ENCODE measurements at regions not wholly inside any gene's neighbourhood (a gene's known extent, or its start where the extent isn't known, plus 50 kb on each side); places are given as distances from the start of the nearest gene placed in this dataset.

DNA sequence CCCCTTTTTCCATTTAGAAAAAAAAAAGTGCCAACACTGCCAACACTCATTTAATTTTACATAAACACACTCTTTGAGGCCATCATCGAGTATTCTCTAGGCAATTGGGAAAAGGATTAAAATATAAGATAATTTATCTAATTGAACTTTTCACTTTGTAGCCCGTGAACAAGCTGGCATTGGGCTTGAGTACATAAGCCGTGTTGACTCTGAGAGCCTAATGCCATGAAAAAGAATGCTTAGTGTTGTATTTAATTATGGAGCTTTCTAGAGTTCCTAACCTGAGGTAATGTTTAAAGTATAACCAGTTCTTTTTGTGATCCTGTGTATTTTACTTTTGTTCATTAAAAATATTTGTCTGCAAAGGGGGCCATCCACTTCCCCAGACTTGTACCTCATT lies 193.8 kb downstream of the LYPLAL1 start:
- Histone ChIP-seq H3K27me3 (ENCODE audit: control insufficient read depth in 1 of 2, insufficient read depth in 2 of 2, low read length in 2 of 2) (no peaks in the 10 kb centered on the region), H3K4me1 (ENCODE audit: insufficient read depth, low read length) (no peaks in the 10 kb centered on the region), H3K4me3 (ENCODE audit: low read depth in 1 of 2, low read length in 2 of 2) (no peak overlapping the region), H3K36me3 (ENCODE audit: insufficient read depth, low read length) (no peaks in the 10 kb centered on the region), H3K9ac (ENCODE audit: low read length) (no peak overlapping the region), H3K9me3 (ENCODE audit: low read length) (no peaks in the 10 kb centered on the region), H3K27ac (ENCODE audit: low read depth, low read length) (no peak overlapping the region)

DNA sequence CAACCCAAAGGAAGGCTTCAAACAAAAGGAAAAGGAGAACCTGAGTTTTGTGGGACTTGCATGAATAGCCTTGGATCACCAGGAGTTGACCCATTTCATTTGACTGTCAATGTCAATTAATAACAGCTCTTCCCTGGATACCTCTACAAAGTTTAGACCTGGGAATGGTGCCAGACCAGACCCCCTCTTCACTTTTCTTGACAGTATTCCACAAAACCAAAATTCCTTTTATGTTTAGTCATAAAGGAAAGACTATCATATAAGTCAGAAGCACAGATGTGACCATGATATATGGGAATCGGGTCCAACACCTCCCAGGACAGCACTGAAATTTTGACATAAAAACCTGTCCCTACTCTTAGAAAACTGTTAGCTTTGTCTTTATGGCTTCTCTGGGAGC lies 191.8 kb downstream of the LYPLAL1 start:
- Histone ChIP-seq H3K9ac (ENCODE audit: low read length) (no peak overlapping the region), H3K4me3 (ENCODE audit: low read depth in 1 of 2, low read length in 2 of 2) (no peak overlapping the region), H3K4me1 (ENCODE audit: insufficient read depth, low read length) (no peaks in the 10 kb centered on the region), H3K9me3 (ENCODE audit: low read length) (no peaks in the 10 kb centered on the region), H3K36me3 (ENCODE audit: insufficient read depth, low read length) (no peaks in the 10 kb centered on the region), H3K27ac (ENCODE audit: low read depth, low read length) (no peak overlapping the region), H3K27me3 (ENCODE audit: control insufficient read depth in 1 of 2, insufficient read depth in 2 of 2, low read length in 2 of 2) (no peaks in the 10 kb centered on the region)

DNA sequence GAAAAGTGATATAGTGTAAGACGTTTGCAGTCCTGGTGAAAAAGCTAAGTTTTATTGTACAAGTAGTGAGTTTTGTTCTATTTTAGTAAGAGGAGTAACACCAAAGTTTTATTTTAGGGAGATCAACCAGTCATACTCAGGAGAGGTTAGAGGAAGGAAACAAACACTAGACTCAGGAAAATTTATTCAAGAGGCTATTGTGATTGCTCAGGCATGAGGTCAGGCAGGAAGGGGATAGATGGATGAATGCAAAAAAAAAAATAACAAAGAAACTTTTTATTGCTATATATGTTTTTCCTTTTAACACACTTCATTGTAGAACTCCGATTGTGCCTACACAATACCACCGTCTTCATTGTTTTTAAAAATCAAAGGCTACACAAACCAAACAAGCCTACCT lies 189.0 kb downstream of the LYPLAL1 start:
- Histone ChIP-seq H3K9ac (ENCODE audit: low read length) (no peak overlapping the region), H3K4me1 (ENCODE audit: insufficient read depth, low read length) (no peaks in the 10 kb centered on the region), H3K36me3 (ENCODE audit: insufficient read depth, low read length) (no peaks in the 10 kb centered on the region), H3K27me3 (ENCODE audit: control insufficient read depth in 1 of 2, insufficient read depth in 2 of 2, low read length in 2 of 2) (no peaks in the 10 kb centered on the region), H3K9me3 (ENCODE audit: low read length) (no peaks in the 10 kb centered on the region), H3K4me3 (ENCODE audit: low read depth in 1 of 2, low read length in 2 of 2) (no peak overlapping the region), H3K27ac (ENCODE audit: low read depth, low read length) (no peak overlapping the region)

DNA sequence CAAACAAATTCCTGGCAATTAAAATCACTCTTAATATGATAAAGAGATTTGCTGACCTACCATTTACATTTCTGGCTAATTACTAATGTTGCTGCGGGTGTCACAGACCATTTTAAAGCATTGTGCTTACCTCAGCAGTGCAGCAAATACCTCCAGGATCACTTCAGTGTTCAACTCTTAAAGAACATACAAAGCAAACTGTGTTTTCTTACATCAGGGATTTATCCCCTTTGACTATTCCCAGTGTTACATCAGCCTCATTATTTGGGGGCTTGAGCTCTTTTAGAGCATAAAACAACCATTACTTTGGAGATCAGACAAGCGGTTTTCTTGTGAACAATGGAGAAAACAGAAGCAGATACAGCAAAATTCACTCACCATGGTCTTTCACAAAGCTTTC lies 185.4 kb downstream of the LYPLAL1 start:
- no peak overlapping the region for H3K27ac ChIP-seq (ENCODE audit: low read depth, low read length)
- no peak overlapping the region for H3K4me3 ChIP-seq (ENCODE audit: low read depth in 1 of 2, low read length in 2 of 2)
- H3K36me3 ChIP-seq (ENCODE audit: insufficient read depth, low read length): no peaks in the 10 kb centered on the region
- H3K9ac ChIP-seq (ENCODE audit: low read length): no peak overlapping the region
- H3K9me3 ChIP-seq (ENCODE audit: low read length): no peaks in the 10 kb centered on the region
- H3K27me3 ChIP-seq (ENCODE audit: control insufficient read depth in 1 of 2, insufficient read depth in 2 of 2, low read length in 2 of 2): no peaks in the 10 kb centered on the region
- no peaks in the 10 kb centered on the region for H3K4me1 ChIP-seq (ENCODE audit: insufficient read depth, low read length)

DNA sequence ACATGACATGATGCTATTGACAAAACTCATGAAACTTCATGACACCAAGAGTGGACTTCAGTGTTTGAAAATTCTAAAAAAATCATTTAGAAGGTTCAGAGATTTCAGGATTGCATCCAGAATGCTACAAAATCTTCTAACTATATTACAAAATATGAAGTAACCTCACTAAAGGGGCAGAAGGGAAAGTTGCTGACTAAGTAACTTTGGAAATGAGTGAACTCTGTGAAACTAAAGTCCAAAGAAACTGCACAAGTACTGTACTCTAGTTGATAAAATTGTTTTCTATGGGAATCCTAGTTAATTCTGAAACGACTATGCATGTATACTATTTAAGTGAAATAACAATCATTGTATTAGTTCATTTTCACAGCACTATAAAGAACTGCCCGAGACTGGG lies 184.4 kb downstream of the LYPLAL1 start:
- no peaks in the 10 kb centered on the region for H3K27me3 ChIP-seq (ENCODE audit: control insufficient read depth in 1 of 2, insufficient read depth in 2 of 2, low read length in 2 of 2)

DNA sequence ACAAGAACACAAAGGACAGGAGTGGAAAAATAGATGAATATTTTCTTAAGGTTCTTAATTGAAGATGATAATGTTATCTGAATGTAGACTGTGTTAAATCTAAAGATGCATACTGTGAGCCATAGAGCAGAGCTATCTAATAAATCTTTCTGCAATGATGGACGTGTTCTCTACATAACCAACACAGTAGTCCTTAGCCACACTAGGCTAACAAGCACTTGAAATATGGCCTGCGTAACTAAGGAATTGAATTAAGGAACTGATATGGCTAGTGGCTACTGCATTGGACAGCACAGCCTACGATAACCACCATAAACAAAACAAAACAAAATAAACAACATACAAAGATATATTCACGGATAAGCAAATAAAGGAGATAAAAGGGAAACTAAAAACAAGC lies 181.3 kb downstream of the LYPLAL1 start:
- Histone ChIP-seq H3K27ac (ENCODE audit: low read depth, low read length) (no peak overlapping the region), H3K27me3 (ENCODE audit: control insufficient read depth in 1 of 2, insufficient read depth in 2 of 2, low read length in 2 of 2) (no peaks in the 10 kb centered on the region), H3K36me3 (ENCODE audit: insufficient read depth, low read length) (no peaks in the 10 kb centered on the region), H3K9me3 (ENCODE audit: low read length) (no peaks in the 10 kb centered on the region), H3K9ac (ENCODE audit: low read length) (no peak overlapping the region), H3K4me3 (ENCODE audit: low read depth in 1 of 2, low read length in 2 of 2) (no peak overlapping the region), H3K4me1 (ENCODE audit: insufficient read depth, low read length) (no peaks in the 10 kb centered on the region)

More for the DNA sequence above, 184.4 kb downstream of the LYPLAL1 start:
- Histone ChIP-seq H3K4me1 (ENCODE audit: insufficient read depth, low read length) (no peaks in the 10 kb centered on the region), H3K27ac (ENCODE audit: low read depth, low read length) (no peak overlapping the region), H3K4me3 (ENCODE audit: low read depth in 1 of 2, low read length in 2 of 2) (no peak overlapping the region), H3K9me3 (ENCODE audit: low read length) (no peaks in the 10 kb centered on the region), H3K36me3 (ENCODE audit: insufficient read depth, low read length) (no peaks in the 10 kb centered on the region), H3K9ac (ENCODE audit: low read length) (no peak overlapping the region)

DNA sequence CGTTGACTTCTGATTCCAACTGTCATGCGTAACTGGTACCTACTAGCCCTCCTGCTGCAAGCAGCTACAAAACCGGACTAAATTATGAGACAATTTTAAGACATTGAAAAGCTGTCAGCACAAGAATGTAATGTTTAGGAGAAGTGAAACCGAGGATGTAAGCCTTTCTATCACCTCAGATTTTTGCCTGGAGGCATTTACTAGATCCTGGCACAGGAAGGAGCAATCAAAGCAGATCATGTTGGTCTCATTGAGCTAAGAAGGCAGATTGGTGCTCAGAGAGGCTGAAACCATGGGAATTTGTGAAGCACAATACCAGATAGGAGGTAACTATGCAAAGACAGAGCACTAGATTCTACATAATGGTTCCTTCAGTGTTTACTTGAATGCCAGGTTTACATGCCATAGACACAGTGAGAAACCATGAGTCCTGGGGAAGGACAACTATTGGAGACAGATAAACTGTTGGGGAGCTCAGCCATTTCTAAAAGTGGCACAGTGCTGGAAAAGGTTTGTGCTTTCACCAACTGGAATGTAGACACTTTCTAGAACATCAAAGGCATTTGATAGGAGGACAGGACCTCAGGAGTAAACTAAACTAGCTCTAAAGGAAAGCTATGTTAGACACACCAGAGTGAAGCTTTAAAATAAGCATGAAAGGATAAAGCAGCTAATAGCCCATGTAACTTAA lies 179.4 kb downstream of the LYPLAL1 start:
- Histone ChIP-seq H3K4me3 (ENCODE audit: low read depth in 1 of 2, low read length in 2 of 2) (no peak overlapping the region), H3K36me3 (ENCODE audit: insufficient read depth, low read length) (no peaks in the 10 kb centered on the region), H3K4me1 (ENCODE audit: insufficient read depth, low read length) (peaks cover 5% of the 10 kb centered on the region), H3K9ac (ENCODE audit: low read length) (no peak overlapping the region), H3K27me3 (ENCODE audit: control insufficient read depth in 1 of 2, insufficient read depth in 2 of 2, low read length in 2 of 2) (no peaks in the 10 kb centered on the region), H3K27ac (ENCODE audit: low read depth, low read length) (no peak overlapping the region), H3K9me3 (ENCODE audit: low read length) (no peaks in the 10 kb centered on the region)

DNA sequence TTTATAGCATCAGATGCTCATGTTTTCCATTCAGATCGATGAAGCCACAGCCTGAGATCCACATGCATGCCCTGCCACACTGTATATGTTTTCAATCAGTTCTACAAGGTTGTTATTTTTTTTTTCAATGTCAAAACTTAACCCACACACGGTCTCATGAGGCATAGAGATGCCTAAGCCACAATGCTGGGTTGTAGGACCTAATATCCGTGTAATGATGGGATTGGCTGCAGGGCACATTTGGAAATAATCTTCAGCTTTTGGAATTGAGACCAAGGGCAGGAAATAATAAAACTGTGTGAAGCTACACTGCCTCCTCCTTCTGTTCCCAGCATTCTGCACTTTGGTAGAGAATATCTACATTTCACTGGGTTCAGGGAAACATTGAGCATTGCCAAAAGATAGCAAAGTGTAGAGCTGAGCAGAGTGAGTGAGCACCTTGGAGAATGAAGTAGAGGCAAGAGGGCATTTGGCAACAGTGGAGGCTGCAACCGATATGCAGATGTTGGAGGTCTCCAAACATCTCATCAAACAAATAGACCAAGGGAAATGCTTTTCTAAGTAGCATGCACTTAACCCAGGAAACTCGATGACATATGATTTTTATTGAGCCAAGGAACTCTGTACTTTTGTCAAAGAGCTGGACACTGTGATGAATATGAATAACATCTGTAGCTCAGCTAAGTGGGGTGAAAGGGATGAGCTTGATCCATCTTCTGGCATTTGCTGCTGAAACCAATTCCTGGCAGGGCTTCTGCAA lies 176.7 kb downstream of the LYPLAL1 start:
- Histone ChIP-seq H3K27ac (ENCODE audit: low read depth, low read length) (no peak overlapping the region), H3K9ac (ENCODE audit: low read length) (no peak overlapping the region), H3K27me3 (ENCODE audit: control insufficient read depth in 1 of 2, insufficient read depth in 2 of 2, low read length in 2 of 2) (no peaks in the 10 kb centered on the region), H3K36me3 (ENCODE audit: insufficient read depth, low read length) (no peaks in the 10 kb centered on the region), H3K4me1 (ENCODE audit: insufficient read depth, low read length) (peaks cover 5% of the 10 kb centered on the region), H3K4me3 (ENCODE audit: low read depth in 1 of 2, low read length in 2 of 2) (no peak overlapping the region), H3K9me3 (ENCODE audit: low read length) (no peaks in the 10 kb centered on the region)

DNA sequence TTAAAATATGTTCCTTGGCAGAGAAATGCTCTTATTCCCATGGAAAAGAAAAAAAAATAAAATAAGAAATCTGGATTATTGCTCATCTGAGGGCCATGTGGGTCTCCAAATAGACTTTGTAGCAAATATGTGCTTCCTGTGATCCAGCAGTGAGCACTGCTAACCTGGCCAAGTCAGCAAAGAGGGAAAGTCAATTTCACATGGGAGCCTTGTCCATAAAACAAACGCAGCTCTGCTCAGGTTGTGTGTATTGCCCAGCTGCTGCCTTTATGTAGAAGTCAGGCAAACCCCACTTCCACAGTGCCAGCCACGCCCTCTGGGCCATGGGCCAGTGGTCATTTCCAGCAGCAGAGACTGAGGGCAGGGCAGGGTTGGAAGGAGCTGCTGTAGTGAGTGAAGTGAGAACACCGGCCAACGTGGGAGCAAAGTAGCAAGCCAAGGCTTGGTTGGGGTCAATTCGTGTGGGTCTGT lies 174.3 kb downstream of the LYPLAL1 start:
- Histone ChIP-seq H3K27ac (ENCODE audit: low read depth, low read length) (no peak overlapping the region), H3K4me3 (ENCODE audit: low read depth in 1 of 2, low read length in 2 of 2) (no peak overlapping the region), H3K36me3 (ENCODE audit: insufficient read depth, low read length) (no peaks in the 10 kb centered on the region), H3K4me1 (ENCODE audit: insufficient read depth, low read length) (peaks cover 5% of the 10 kb centered on the region), H3K27me3 (ENCODE audit: control insufficient read depth in 1 of 2, insufficient read depth in 2 of 2, low read length in 2 of 2) (no peaks in the 10 kb centered on the region), H3K9ac (ENCODE audit: low read length) (no peak overlapping the region), H3K9me3 (ENCODE audit: low read length) (no peaks in the 10 kb centered on the region)

DNA sequence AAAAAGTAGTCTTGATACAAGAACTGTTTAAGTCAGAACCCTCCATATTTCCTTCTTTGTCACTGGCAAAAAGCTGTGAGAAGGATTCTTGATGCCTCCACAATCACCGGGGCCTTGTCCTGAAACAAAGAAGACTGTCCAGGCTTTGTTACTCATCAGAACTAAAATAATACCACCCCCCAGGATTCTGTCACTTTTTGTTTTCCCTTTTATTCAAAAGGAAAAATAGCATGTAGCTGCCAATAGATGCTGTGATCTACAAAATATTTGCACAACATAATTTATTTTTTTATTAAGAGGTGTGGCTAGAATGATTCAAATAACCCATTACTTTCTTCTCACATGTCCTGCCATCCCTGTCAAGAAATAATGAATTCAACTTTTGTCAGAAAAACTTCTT lies 173.7 kb downstream of the LYPLAL1 start:
- no peaks in the 10 kb centered on the region for H3K9me3 ChIP-seq (ENCODE audit: low read length)
- no peak overlapping the region for H3K9ac ChIP-seq (ENCODE audit: low read length)
- no peak overlapping the region for H3K4me3 ChIP-seq (ENCODE audit: low read depth in 1 of 2, low read length in 2 of 2)
- no peaks in the 10 kb centered on the region for H3K27me3 ChIP-seq (ENCODE audit: control insufficient read depth in 1 of 2, insufficient read depth in 2 of 2, low read length in 2 of 2)
- no peak overlapping the region for H3K27ac ChIP-seq (ENCODE audit: low read depth, low read length)
- peaks cover 5% of the 10 kb centered on the region for H3K4me1 ChIP-seq (ENCODE audit: insufficient read depth, low read length)
- H3K36me3 ChIP-seq (ENCODE audit: insufficient read depth, low read length): no peaks in the 10 kb centered on the region

DNA sequence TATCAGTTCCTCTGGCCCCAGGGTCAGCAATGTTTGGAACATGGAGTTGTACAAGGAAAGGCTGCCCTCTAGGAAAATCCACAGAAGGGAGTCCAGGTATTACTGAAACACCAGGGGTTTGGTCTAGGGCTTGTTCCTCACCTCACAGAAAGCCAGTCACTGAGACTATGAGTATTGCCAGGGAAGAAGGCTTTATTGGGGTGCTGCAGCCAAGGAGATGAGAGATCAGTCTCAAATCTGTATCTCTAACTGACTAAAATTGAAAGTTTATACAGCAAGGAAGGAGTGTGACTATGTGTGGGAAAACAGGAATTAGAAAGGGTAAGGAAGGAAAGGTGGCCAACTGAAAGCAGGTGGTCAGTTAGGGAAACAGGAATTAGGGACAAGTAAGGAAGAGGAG lies 172.3 kb downstream of the LYPLAL1 start:
- H3K27ac ChIP-seq (ENCODE audit: low read depth, low read length): no peak overlapping the region
- H3K9me3 ChIP-seq (ENCODE audit: low read length): no peaks in the 10 kb centered on the region
- no peak overlapping the region for H3K4me3 ChIP-seq (ENCODE audit: low read depth in 1 of 2, low read length in 2 of 2)
- H3K9ac ChIP-seq (ENCODE audit: low read length): no peak overlapping the region
- no peaks in the 10 kb centered on the region for H3K36me3 ChIP-seq (ENCODE audit: insufficient read depth, low read length)
- H3K27me3 ChIP-seq (ENCODE audit: control insufficient read depth in 1 of 2, insufficient read depth in 2 of 2, low read length in 2 of 2): no peaks in the 10 kb centered on the region
- peaks cover 5% of the 10 kb centered on the region for H3K4me1 ChIP-seq (ENCODE audit: insufficient read depth, low read length)

DNA sequence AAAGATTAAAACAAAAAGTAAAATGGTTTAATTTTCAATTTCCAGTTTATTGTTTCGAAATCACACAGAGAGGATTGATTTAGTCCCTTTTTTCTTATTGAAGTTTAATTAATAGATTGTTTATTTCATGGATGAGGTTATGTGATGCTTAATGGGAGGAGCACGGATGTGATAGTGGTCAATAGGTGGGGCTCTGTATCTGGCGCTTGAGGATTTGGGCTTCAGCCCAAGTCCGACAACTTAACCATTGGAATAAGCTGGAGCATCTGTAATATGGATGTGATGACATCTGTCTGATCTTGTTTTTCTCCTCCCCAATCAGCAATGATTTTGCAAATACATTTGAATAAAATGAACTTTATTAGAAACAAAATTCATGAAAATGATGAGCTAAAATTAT lies 169.2 kb downstream of the LYPLAL1 start:
- H3K4me3 ChIP-seq (ENCODE audit: low read depth in 1 of 2, low read length in 2 of 2): no peak overlapping the region
- no peaks in the 10 kb centered on the region for H3K27me3 ChIP-seq (ENCODE audit: control insufficient read depth in 1 of 2, insufficient read depth in 2 of 2, low read length in 2 of 2)
- no peaks in the 10 kb centered on the region for H3K9me3 ChIP-seq (ENCODE audit: low read length)
- no peak overlapping the region for H3K27ac ChIP-seq (ENCODE audit: low read depth, low read length)
- no peak overlapping the region for H3K9ac ChIP-seq (ENCODE audit: low read length)
- no peaks in the 10 kb centered on the region for H3K4me1 ChIP-seq (ENCODE audit: insufficient read depth, low read length)
- no peaks in the 10 kb centered on the region for H3K36me3 ChIP-seq (ENCODE audit: insufficient read depth, low read length)

Measured in muscle layer of colon (tissue), 2 donors.